OCI-LY7 (cell line): ENCODE measurements at regions not wholly inside any gene's neighbourhood (a gene's known extent, or its start where the extent isn't known, plus 50 kb on each side); places are given as distances from the start of the nearest gene placed in this dataset.

Experiments
- BruUV-seq: library from RNA; stranded (reverse); fragments of 400-500 nt; replicated peaks from 2 replicates; lab custom pipeline; 2021; lab: Mats Ljungman, UMichigan
- CTCF ChIA-PET: fragments of 300-600 bp; sonication (Branson Sonifier 250); formaldehyde crosslinking; loops from one replicate; lab custom pipeline; 2022; ENCODE audit warnings: antibody characterized with exemption; ENCODE audit not compliant: unreplicated experiment; lab: Charles Lee
- POLR2A ChIA-PET: fragments of 300-600 bp; sonication (Branson Sonifier 250); formaldehyde crosslinking; loops from one replicate; lab custom pipeline; 2022; ENCODE audit warnings: antibody characterized with exemption; lab: Charles Lee
- DNase-seq: peaks from one replicate; pipeline ENCODE4 v3.0.0-alpha.2; 2015; ENCODE audit warnings: low spot score
- H2AFZ ChIP-seq: fragments of 200-600 bp; sonication (generic), shearing (Covaris generic); 2 replicates; pipeline ENCODE4 v1.6.1; 2014; ENCODE audit warnings: mild to moderate bottlenecking, antibody characterized with exemption, low read length, moderate library complexity
- H3K27ac ChIP-seq: fragments of 200-600 bp; sonication (generic); 2 replicates; pipeline ENCODE4 v1.5.1; 2014; ENCODE audit warnings: mixed run types, low read depth, mild to moderate bottlenecking, moderate library complexity, low read length, inconsistent platforms; ENCODE audit not compliant: poor library complexity, severe bottlenecking
- H3K36me3 ChIP-seq: fragments of 200-600 bp; sonication (generic); 2 replicates; pipeline ENCODE4 v1.6.1; 2014; ENCODE audit warnings: mild to moderate bottlenecking, antibody characterized with exemption, low read length, moderate library complexity, mixed read lengths; ENCODE audit not compliant: insufficient read depth
- H3K4me1 ChIP-seq: fragments of 200-600 bp; sonication (generic); 2 replicates; pipeline ENCODE4 v1.5.1; 2014; ENCODE audit warnings: mild to moderate bottlenecking, low read length; ENCODE audit not compliant: insufficient read depth, poor library complexity, severe bottlenecking
- H3K4me2 ChIP-seq: fragments of 200-600 bp; sonication (generic); 2 replicates; pipeline ENCODE4 v1.6.1; 2014; ENCODE audit warnings: mild to moderate bottlenecking, low read length
- H3K4me3 ChIP-seq: fragments of 200-600 bp; sonication (generic); 2 replicates; pipeline ENCODE4 v1.5.1; 2014; ENCODE audit warnings: mild to moderate bottlenecking, low read depth, low read length; ENCODE audit not compliant: poor library complexity, severe bottlenecking
- H3K79me2 ChIP-seq: fragments of 200-600 bp; sonication (generic); 2 replicates; pipeline ENCODE4 v1.6.1; 2016; ENCODE audit warnings: low read depth, mild to moderate bottlenecking, low read length, moderate library complexity, mixed read lengths; ENCODE audit not compliant: insufficient read depth
- H3K9me2 ChIP-seq: fragments of 200-600 bp; sonication (generic); 2 replicates; pipeline ENCODE4 v1.6.1; 2016; ENCODE audit warnings: mild to moderate bottlenecking, low read length, mixed read lengths; ENCODE audit not compliant: insufficient read depth
- H3K9me3 ChIP-seq: fragments of 200-600 bp; sonication (generic); 2 replicates; pipeline ENCODE4 v1.6.1; 2014; ENCODE audit warnings: mild to moderate bottlenecking, mixed run types, low read length, mixed read lengths
- H4K20me1 ChIP-seq: fragments of 200-600 bp; sonication (generic); 2 replicates; pipeline ENCODE4 v1.6.1; 2014; ENCODE audit warnings: mild to moderate bottlenecking, antibody characterized with exemption, low read length, moderate library complexity, mixed read lengths; ENCODE audit not compliant: insufficient read depth
- EZH2phosphoT487 ChIP-seq: fragments of 200-600 bp; sonication (generic); IDR thresholded peaks from 2 replicates; pipeline ENCODE4 v1.6.1; 2018; ENCODE audit warnings: low read depth, borderline replicate concordance, mild to moderate bottlenecking, mixed run types, antibody characterized with exemption, low read length, moderate library complexity, mixed read lengths
- intact Hi-C: fragments of 100-400 bp; cut with micrococcal nuclease; formaldehyde crosslinking; loops from one replicate; pipeline ENCODE4 v1.10.0; 2022; ENCODE audit not compliant: unreplicated experiment
- TF ChIP-seq, protein P1 (sequence below): fragments of 200-600 bp; sonication (generic); conservative IDR thresholded peaks from 2 replicates; pipeline ENCODE4 v1.5.1; 2014; ENCODE audit warnings: mild to moderate bottlenecking, antibody characterized with exemption, low read length, moderate library complexity, mixed read lengths

- intact Hi-C loops: no loop called here
- no peaks in the 10 kb centered on the region for H3K9me2 ChIP-seq
- no peak for DNase-seq
- H3K9me3 ChIP-seq: no peaks in the 10 kb centered on the region
- ChIA-PET CTCF (no interaction called here), POLR2A (no interaction called here)
- no peak overlapping the region for H3K4me3 ChIP-seq
- no TSS peak for BruUV-seq
- no peaks in the 10 kb centered on the region for H4K20me1 ChIP-seq
- no peaks in the 10 kb centered on the region for H3K79me2 ChIP-seq
- TF ChIP-seq EZH2phosphoT487: no peak
- TF ChIP-seq, protein P1, sequence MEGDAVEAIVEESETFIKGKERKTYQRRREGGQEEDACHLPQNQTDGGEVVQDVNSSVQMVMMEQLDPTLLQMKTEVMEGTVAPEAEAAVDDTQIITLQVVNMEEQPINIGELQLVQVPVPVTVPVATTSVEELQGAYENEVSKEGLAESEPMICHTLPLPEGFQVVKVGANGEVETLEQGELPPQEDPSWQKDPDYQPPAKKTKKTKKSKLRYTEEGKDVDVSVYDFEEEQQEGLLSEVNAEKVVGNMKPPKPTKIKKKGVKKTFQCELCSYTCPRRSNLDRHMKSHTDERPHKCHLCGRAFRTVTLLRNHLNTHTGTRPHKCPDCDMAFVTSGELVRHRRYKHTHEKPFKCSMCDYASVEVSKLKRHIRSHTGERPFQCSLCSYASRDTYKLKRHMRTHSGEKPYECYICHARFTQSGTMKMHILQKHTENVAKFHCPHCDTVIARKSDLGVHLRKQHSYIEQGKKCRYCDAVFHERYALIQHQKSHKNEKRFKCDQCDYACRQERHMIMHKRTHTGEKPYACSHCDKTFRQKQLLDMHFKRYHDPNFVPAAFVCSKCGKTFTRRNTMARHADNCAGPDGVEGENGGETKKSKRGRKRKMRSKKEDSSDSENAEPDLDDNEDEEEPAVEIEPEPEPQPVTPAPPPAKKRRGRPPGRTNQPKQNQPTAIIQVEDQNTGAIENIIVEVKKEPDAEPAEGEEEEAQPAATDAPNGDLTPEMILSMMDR: no peak
- H3K4me2 ChIP-seq: no peak overlapping the region
- no peak overlapping the region for H2AFZ ChIP-seq
- no peaks in the 10 kb centered on the region for H3K36me3 ChIP-seq
- no peak overlapping the region for H3K27ac ChIP-seq
- no peaks in the 10 kb centered on the region for H3K4me1 ChIP-seq
Observed at GRCh38 chr1:5796028-5796427, 196.2 kb downstream of the NPHP4 start.

GRCh38 chr1:5794279-5794678, 197.9 kb downstream of the NPHP4 start:
- POLR2A ChIA-PET: no interaction called here
- no peaks in the 10 kb centered on the region for H3K36me3 ChIP-seq
- no peak for TF ChIP-seq EZH2phosphoT487
- TF ChIP-seq, protein P1: no peak

DNA sequence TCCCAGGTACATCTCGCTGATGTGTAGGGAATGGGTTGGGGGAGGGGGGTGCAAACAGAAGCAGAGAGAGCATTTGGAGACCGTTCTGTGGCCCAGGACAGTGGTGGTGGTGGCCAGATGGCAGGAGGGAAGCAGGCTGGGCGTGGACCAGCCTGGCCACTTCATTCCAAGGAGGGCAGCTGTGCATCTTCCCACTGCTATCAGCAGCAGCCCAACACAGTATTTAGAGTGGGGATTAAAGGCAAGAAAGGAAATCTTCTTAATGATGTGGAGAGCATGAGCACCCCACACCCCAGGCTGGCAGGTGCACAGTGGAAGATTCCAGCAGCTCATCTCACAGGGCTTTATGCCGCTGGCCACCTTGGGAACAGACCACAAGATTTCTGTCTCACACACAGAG, 198.7 kb downstream of the NPHP4 start:
- no peaks in the 10 kb centered on the region for H3K79me2 ChIP-seq
- H3K9me3 ChIP-seq: no peaks in the 10 kb centered on the region
- no peaks in the 10 kb centered on the region for H3K36me3 ChIP-seq
- ChIA-PET CTCF (no interaction called here), POLR2A (no interaction called here)
- no peaks in the 10 kb centered on the region for H4K20me1 ChIP-seq
- intact Hi-C loops: no loop called here
- no peaks in the 10 kb centered on the region for H3K4me1 ChIP-seq
- H3K27ac ChIP-seq: no peak overlapping the region
- no peak overlapping the region for H2AFZ ChIP-seq
- no peak for DNase-seq
- TF ChIP-seq EZH2phosphoT487: no peak
- TF ChIP-seq, protein P1: no peak
- BruUV-seq: no TSS peak
- H3K9me2 ChIP-seq: no peaks in the 10 kb centered on the region
- no peak overlapping the region for H3K4me3 ChIP-seq
- no peak overlapping the region for H3K4me2 ChIP-seq

More at GRCh38 chr1:5794279-5794678, 197.9 kb downstream of the NPHP4 start:
- no peak for DNase-seq
- no TSS peak for BruUV-seq
- no peak overlapping the region for H3K4me3 ChIP-seq
- no peak overlapping the region for H3K27ac ChIP-seq
- no peaks in the 10 kb centered on the region for H3K79me2 ChIP-seq
- no peaks in the 10 kb centered on the region for H4K20me1 ChIP-seq
- no peaks in the 10 kb centered on the region for H3K4me1 ChIP-seq
- no peaks in the 10 kb centered on the region for H3K9me2 ChIP-seq
- CTCF ChIA-PET: no interaction called here
- H3K9me3 ChIP-seq: no peaks in the 10 kb centered on the region
- H3K4me2 ChIP-seq: no peak overlapping the region
- intact Hi-C loops: no loop called here
- H2AFZ ChIP-seq: no peak overlapping the region
